ENCODE measurements at regions not wholly inside any gene's neighbourhood (a gene's known extent, or its start where the extent isn't known, plus 50 kb on each side); places are given as distances from the start of the nearest gene placed in this dataset.

- Histone ChIP-seq H3K27me3 (ENCODE audit: insufficient read depth) (no peaks in the 10 kb centered on the region), H3K9ac (no peak overlapping the region), H3K36me3 (replicated peaks in 1 of 2; ENCODE audit: control insufficient read depth in 1 of 2, insufficient read depth in 2 of 2, low read length in 1 of 2) (no peaks in the 10 kb centered on the region), H3K4me2 (no peak overlapping the region), H3K4me1 (ENCODE audit: control insufficient read depth in 1 of 2, insufficient read depth in 2 of 2, low read depth in 1 of 2, low read length in 1 of 2) (peaks cover 0 to 37% of the 10 kb centered on the region in 2 experiments; a peak in 2 of 4 replicates), H3K9me3 (no peaks in the 10 kb centered on the region), H3K27ac (ENCODE audit: low read depth in 2 of 2, low read length in 1 of 2) (no peak overlapping the region), H3K79me2 (ENCODE audit: insufficient read depth) (no peaks in the 10 kb centered on the region), H4K20me1 (ENCODE audit: insufficient read depth) (no peaks in the 10 kb centered on the region), H3F3A (replicated peaks; ENCODE audit: insufficient read depth) (no peaks in the 10 kb centered on the region), H3K9me2 (no peaks in the 10 kb centered on the region), H3K4me3 (ENCODE audit: low read depth in 2 of 2, low read length in 1 of 2) (no peak overlapping the region), H2AFZ (ENCODE audit: low read depth) (no peak overlapping the region)
- DNase-seq = no peak
- POLR2A ChIA-PET = no interaction called here
- CTCF ChIA-PET = no interaction called here
- TF ChIP-seq CHD2 (IDR thresholded peaks at IDR 0.05; ENCODE audit: low read length, partially characterized antibody) (no peak), GABPA (IDR thresholded peaks at IDR 0.05; ENCODE audit: low read depth) (no peak), NRF1 (IDR thresholded peaks at IDR 0.05; ENCODE audit: low read depth, low read length) (no peak), POLR2AphosphoS5 (IDR thresholded peaks at IDR 0.05; ENCODE audit: low read depth, low read length) (no peak), TAF1 (IDR thresholded peaks at IDR 0.05; ENCODE audit: borderline replicate concordance, low read depth, low read length) (no peak), GATA2 (CRISPR knock-in tag; IDR thresholded peaks at IDR 0.05) (no peak), MEF2A (IDR thresholded peaks at IDR 0.05; ENCODE audit: borderline replicate concordance, low read depth) (no peak), FOSL2 (IDR thresholded peaks at IDR 0.05; ENCODE audit: borderline replicate concordance, low read depth) (no peak), SMC3 (IDR thresholded peaks at IDR 0.05; ENCODE audit: low read depth, low read length) (no peak), RXRA (IDR thresholded peaks at IDR 0.05; ENCODE audit: borderline replicate concordance, low read depth) (no peak), NFIC (IDR thresholded peaks at IDR 0.05; ENCODE audit: borderline replicate concordance) (no peak), EZH2phosphoT487 (IDR thresholded peaks at IDR 0.05; ENCODE audit: borderline replicate concordance, low read depth) (no peak), RCOR1 (IDR thresholded peaks at IDR 0.05; ENCODE audit: low read length) (no peak), EP300 (IDR thresholded peaks at IDR 0.05; ENCODE audit: borderline replicate concordance in 1 of 2, low read depth in 1 of 2, low read length in 1 of 2) (no peak)
- TF ChIP-seq, protein P1, sequence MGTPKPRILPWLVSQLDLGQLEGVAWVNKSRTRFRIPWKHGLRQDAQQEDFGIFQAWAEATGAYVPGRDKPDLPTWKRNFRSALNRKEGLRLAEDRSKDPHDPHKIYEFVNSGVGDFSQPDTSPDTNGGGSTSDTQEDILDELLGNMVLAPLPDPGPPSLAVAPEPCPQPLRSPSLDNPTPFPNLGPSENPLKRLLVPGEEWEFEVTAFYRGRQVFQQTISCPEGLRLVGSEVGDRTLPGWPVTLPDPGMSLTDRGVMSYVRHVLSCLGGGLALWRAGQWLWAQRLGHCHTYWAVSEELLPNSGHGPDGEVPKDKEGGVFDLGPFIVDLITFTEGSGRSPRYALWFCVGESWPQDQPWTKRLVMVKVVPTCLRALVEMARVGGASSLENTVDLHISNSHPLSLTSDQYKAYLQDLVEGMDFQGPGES (IDR thresholded peaks at IDR 0.05; ENCODE audit: low read depth, low read length) = no peak
- WGBS (ENCODE audit: low lambda C conversion rate) = 33% methylated on average over 3 of the region's 3 CpGs
Measured at GRCh38 chr16:49018259-49018931, 263.2 kb downstream of the CBLN1 start.

- no peaks in the 10 kb centered on the region for H3K79me2 ChIP-seq (ENCODE audit: insufficient read depth)
- H3K4me1 ChIP-seq (ENCODE audit: control insufficient read depth in 1 of 2, insufficient read depth in 2 of 2, low read depth in 1 of 2, low read length in 1 of 2) = peaks cover 0 to 39% of the 10 kb centered on the region in 2 experiments; a peak in 2 of 4 replicates
- no peaks in the 10 kb centered on the region for H3K36me3 ChIP-seq (replicated peaks in 1 of 2; ENCODE audit: control insufficient read depth in 1 of 2, insufficient read depth in 2 of 2, low read length in 1 of 2)
- 57% methylated on average over 2 of the region's 2 CpGs for WGBS (ENCODE audit: low lambda C conversion rate)
- ChIA-PET POLR2A (no interaction called here), CTCF (no interaction called here)
- H3K9me2 ChIP-seq = no peaks in the 10 kb centered on the region
- no peaks in the 10 kb centered on the region for H4K20me1 ChIP-seq (ENCODE audit: insufficient read depth)
- TF ChIP-seq CHD2 (IDR thresholded peaks at IDR 0.05; ENCODE audit: low read length, partially characterized antibody) (no peak), JUND (IDR thresholded peaks at IDR 0.05) (no peak), RCOR1 (IDR thresholded peaks at IDR 0.05; ENCODE audit: low read length) (no peak), FOXJ3 (CRISPR knock-in tag; IDR thresholded peaks at IDR 0.05) (no peak), RAD21 (IDR thresholded peaks at IDR 0.05; ENCODE audit: low read length) (no peak)
- no peak overlapping the region for H2AFZ ChIP-seq (ENCODE audit: low read depth)
- no peak overlapping the region for H3K9ac ChIP-seq
- DNase-seq = no peak
- no peak overlapping the region for H3K27ac ChIP-seq (ENCODE audit: low read depth in 2 of 2, low read length in 1 of 2)
- H3K4me2 ChIP-seq = no peak overlapping the region
- H3F3A ChIP-seq (replicated peaks; ENCODE audit: insufficient read depth) = no peaks in the 10 kb centered on the region
- H3K4me3 ChIP-seq (ENCODE audit: low read depth in 2 of 2, low read length in 1 of 2) = no peak overlapping the region
- no peaks in the 10 kb centered on the region for H3K9me3 ChIP-seq
- no peaks in the 10 kb centered on the region for H3K27me3 ChIP-seq (ENCODE audit: insufficient read depth)
Measured at GRCh38 chr16:49017501-49017900, 264.1 kb downstream of the CBLN1 start.
